Mesodermal cell (in vitro differentiated cells): ENCODE measurements at regions not wholly inside any gene's neighbourhood (a gene's known extent, or its start where the extent isn't known, plus 50 kb on each side); places are given as distances from the start of the nearest gene placed in this dataset.

Experiments
- H3K27ac ChIP-seq: 2 replicates; pipeline ENCODE4 v1.7.0; 2013; ENCODE audit warnings: mild to moderate bottlenecking, low read depth, low read length, moderate library complexity; ENCODE audit not compliant: severe bottlenecking
- H3K36me3 ChIP-seq: 2 replicates; pipeline ENCODE4 v1.7.1; 2013; ENCODE audit warnings: mild to moderate bottlenecking, low read length, moderate library complexity; ENCODE audit not compliant: control insufficient read depth, insufficient read depth
- H3K4me1 ChIP-seq: one replicate; pipeline ENCODE4 v1.7.1; 2013; ENCODE audit warnings: mild to moderate bottlenecking, low read length; ENCODE audit not compliant: insufficient read depth, control insufficient read depth, poor library complexity, severe bottlenecking
- H3K4me3 ChIP-seq: 2 replicates; pipeline ENCODE4 v1.7.0; 2013; ENCODE audit warnings: low read length, control low read depth, mild to moderate bottlenecking; ENCODE audit not compliant: insufficient read depth, poor library complexity, severe bottlenecking; ENCODE audit errors: extremely low read depth
- H3K9me3 ChIP-seq: 2 replicates; pipeline ENCODE4 v1.7.1; 2013; ENCODE audit warnings: mild to moderate bottlenecking, low read length, moderate library complexity; ENCODE audit not compliant: control insufficient read depth
- WGBS, 2 experiments: methylation state at CpG; one replicate each; pipeline ENCODE4 v1.1.5; 2013; ENCODE audit warnings: missing lambda C conversion rate in 2 of 2; ENCODE audit not compliant: insufficient coverage in 2 of 2; 5-methylcytosine and 5-hydroxymethylcytosine counted together

DNA sequence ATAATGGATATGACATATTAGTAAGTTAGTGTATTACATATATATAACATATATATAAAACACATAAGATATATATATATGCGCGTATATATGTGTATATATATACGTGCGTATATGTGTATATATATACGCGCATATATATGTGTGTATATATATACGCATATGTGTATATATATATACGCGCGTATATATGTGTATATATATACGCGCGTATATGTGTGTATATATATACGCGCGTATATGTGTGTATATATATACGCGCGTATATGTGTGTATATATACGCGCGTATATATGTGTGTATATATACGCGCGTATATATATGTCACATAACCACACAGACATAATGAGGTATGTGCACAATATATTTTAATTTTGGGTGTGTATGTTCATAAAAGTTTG, 327.8 kb downstream of the MEIS1 start:
- no peaks in the 10 kb centered on the region for H3K36me3 ChIP-seq
- H3K4me1 ChIP-seq: no peaks in the 10 kb centered on the region
- no peaks in the 10 kb centered on the region for H3K9me3 ChIP-seq
- H3K4me3 ChIP-seq: no peak overlapping the region
- WGBS, 2 experiments: 85 to 91% methylated on average over 13 to 17 of the region's 25 CpGs
- H3K27ac ChIP-seq: no peak overlapping the region

DNA sequence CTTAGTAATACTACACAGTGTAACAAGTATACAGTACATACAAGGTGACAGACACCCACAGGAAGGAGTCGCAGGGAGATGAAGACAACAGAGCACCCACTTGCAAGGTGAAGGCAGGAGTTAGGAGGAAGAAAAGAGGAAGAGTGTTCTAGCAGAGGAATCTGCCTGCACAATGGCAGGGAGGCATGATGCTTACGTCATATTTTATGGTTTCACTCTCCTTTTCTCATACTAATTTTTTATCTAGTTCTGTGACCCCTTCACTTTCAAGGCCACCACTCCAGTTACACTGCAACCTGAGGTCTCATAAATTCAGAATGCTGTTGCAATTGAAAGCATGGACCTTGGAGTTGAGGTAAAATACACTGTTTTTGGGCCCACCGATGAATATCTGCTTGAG, 331.7 kb downstream of the MEIS1 start:
- H3K36me3 ChIP-seq: no peaks in the 10 kb centered on the region
- no peak overlapping the region for H3K27ac ChIP-seq
- no peaks in the 10 kb centered on the region for H3K9me3 ChIP-seq
- no peaks in the 10 kb centered on the region for H3K4me1 ChIP-seq
- H3K4me3 ChIP-seq: no peak overlapping the region
- WGBS, 2 experiments: 96% methylated on average over 3 of the region's 3 CpGs; no CpG with 5 or more reads in 1 of the 2 experiments

DNA sequence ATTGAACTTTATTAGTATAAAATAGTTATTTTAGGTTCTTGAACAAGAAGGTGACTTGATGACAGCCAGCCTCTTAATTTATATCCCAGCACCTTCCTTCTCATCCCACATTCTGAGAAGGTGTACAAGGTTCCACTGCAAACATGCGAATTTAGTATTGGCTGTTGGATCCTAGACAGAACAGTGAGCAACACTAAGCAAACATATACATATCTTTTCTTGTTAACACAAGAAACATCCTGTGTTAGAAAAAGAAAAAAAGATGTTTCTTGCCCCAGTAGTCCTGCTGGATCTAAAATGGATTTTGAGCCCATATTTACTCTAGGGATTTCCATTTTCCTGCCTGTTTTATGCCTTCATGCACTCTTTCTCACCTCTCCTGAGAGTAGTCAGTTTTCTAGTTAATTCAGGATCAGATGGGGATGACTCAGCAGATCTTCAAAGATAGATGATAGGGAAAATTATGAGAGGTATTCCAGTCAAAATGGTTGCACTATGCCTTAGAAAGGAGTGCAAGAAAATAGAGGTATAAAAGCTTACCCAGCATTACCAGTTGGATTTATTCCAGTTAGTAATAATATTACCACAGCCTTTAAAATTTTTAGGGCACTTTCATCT, 336.5 kb downstream of the MEIS1 start:
- Histone ChIP-seq H3K9me3 (no peaks in the 10 kb centered on the region), H3K27ac (no peak overlapping the region), H3K4me1 (no peaks in the 10 kb centered on the region), H3K4me3 (no peak overlapping the region), H3K36me3 (no peaks in the 10 kb centered on the region)
- WGBS, 2 experiments: 100% methylated on average over 1 of the region's 1 CpG; no CpG with 5 or more reads in 1 of the 2 experiments

DNA sequence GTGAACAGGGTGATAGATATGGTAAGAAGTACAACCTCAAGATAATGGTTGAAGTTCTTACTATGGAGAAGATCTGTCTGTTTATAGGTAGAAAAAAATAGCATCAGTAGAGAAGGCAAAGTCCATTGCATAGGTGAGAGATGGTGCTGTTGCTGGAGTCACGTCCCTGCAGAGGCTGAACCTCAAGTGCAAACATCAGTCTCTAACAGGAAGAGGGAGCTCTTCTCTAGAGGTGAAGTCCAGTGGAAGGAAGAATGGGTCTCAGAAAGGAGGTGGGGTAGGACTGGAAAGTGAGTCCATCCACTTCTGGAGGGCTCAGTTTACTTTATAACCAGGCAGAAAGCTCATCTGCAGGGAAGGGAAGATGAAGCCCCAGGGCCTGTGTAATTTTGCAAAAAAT, 337.7 kb downstream of the MEIS1 start:
- Histone ChIP-seq H3K4me1 (no peaks in the 10 kb centered on the region), H3K4me3 (no peak overlapping the region), H3K9me3 (no peaks in the 10 kb centered on the region), H3K36me3 (no peaks in the 10 kb centered on the region), H3K27ac (no peak overlapping the region)
- WGBS, 2 experiments: 60 to 80% methylated on average over 1 of the region's 1 CpG

DNA sequence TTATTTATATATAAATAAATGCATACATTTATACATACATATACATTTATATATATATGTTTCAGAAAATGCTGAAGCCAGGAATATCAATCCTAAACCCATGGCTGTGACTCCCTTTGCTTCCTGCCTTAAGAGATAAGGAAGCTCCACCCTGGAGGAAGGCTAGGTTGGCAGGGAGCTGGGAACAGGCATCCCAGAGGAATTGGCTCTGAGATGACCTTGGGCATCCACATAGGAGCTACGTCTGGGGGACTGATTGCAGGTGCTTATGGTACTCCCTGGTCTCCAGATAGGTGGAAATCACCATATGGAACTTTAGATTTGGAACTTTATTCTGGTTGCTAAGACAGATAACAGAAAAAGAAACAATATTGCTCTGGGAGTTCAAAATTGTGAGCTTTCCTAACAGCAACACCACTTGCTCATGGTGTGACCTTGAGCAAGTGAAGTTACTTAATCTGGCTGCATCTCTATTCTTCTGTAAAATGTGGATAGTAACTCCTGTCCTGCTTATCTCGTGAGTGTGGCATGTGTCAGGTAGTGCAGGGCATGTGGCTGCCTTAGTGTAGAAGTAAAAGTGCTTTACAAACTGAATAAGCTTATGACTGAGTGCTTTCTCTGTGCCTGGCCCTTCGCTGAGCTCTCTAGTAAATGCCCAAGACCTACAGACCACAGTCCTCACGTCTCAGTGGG, 341.0 kb downstream of the MEIS1 start:
- Histone ChIP-seq H3K4me3 (no peak overlapping the region), H3K36me3 (no peaks in the 10 kb centered on the region)

DNA sequence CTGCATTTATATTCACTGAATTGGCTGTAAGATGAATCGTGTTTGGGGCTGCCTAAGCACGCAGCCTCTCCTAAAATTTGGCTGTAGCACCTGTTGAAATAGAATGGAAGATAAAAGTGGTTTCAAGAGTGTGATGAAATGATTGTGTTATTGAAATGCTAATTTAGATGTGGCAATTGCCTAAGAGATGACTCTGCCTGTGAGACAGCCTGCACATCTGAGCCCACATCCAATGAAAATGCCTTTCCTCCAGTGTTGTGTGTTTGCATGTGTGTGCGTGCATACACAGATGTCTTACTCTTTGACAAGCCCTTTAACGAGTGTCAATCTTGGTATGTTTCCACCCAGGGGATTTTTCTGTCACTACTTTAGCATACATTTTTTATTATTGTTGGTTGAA, 346.9 kb downstream of the MEIS1 start:
- Histone ChIP-seq H3K27ac (no peak overlapping the region), H3K9me3 (no peaks in the 10 kb centered on the region), H3K36me3 (no peaks in the 10 kb centered on the region), H3K4me3 (no peak overlapping the region), H3K4me1 (no peaks in the 10 kb centered on the region)
- 87 to 96% methylated on average over 2 to 3 of the region's 4 CpGs for WGBS, 2 experiments

More for the DNA sequence above, 341.0 kb downstream of the MEIS1 start:
- H3K4me1 ChIP-seq: no peaks in the 10 kb centered on the region
- H3K27ac ChIP-seq: no peak overlapping the region
- 71 to 83% methylated on average over 2 to 3 of the region's 4 CpGs for WGBS, 2 experiments
- H3K9me3 ChIP-seq: no peaks in the 10 kb centered on the region

DNA sequence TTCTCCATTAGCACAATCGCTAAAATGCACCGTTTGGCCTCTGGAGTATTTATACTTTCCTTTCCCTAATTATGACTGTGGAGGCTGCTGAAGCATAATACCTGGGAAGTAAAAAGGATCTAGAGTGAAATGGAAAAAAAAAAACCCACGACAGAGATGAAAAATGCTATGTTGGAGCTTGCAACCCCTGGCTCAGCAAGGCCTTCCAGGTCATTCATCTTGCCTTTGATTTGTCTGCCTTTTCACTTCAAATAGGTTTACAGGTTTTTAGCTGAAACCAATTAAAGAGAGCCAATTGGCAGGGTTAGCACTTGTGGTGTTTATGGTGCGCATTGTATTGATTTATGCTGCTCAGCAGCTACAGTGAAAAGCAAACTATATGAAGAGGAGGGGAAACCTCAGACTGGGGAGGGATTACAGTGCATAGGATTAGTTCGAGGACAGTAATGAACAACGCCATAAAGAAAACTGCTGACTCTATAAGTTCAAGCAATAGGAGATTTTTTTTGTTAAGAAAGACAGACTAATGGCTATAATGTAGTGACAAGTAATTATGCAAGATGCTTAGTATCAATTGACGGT, 347.9 kb downstream of the MEIS1 start:
- Histone ChIP-seq H3K36me3 (no peaks in the 10 kb centered on the region), H3K4me3 (no peak overlapping the region), H3K27ac (no peak overlapping the region), H3K9me3 (no peaks in the 10 kb centered on the region), H3K4me1 (no peaks in the 10 kb centered on the region)
- 83 to 88% methylated on average over 5 to 7 of the region's 7 CpGs for WGBS, 2 experiments

DNA sequence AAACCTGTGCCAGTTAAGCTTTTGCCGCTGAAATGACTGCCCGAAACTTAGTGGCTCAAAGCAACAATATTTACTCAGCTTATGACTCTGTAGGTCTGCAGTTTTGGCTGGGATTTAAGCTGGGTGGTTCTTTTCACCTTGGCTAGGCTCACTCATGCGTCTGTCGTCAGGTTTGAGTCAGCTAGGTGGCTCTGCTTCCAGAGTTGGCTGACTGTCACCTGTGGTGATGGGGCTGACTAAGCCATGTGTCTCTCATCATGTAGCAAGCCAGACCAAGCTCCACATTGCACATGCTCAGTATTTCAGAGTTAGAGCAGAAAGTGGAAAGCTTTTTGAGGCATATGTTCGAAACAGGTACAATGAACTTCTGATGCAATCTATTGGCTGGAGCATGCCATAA, 354.8 kb downstream of the MEIS1 start:
- no peaks in the 10 kb centered on the region for H3K4me1 ChIP-seq
- H3K4me3 ChIP-seq: no peak overlapping the region
- 86 to 100% methylated on average over 3 to 4 of the region's 5 CpGs for WGBS, 2 experiments
- H3K27ac ChIP-seq: no peak overlapping the region
- H3K36me3 ChIP-seq: no peaks in the 10 kb centered on the region
- no peaks in the 10 kb centered on the region for H3K9me3 ChIP-seq

DNA sequence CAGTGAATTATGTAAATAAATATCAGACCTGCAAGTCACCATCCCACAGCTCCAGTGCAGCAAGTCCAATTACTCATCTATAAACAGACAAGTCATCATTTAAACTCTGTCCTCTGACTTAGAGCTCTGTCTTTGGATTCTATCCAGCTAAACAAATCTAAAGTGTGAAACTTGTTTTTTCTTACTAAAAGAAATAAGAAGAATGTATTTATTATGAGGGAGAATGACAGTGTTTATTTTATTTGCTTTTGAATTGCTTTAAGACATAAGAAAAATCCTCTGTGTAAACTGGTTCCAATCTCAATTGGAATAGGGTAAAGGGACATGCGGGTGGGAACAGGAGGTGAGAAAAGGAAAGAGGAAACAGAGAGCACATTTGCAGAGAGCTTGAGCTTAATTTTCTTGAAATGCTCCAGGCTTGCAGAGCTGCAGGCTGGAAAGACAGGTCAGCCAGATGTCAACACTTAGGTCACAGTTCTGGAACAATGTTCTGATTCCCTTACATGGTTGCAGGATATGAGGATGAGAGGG, 355.8 kb downstream of the MEIS1 start:
- WGBS, 2 experiments: 88 to 94% methylated on average over 1 of the region's 1 CpG
- Histone ChIP-seq H3K4me3 (no peak overlapping the region), H3K27ac (no peak overlapping the region), H3K4me1 (no peaks in the 10 kb centered on the region), H3K9me3 (no peaks in the 10 kb centered on the region), H3K36me3 (no peaks in the 10 kb centered on the region)

DNA sequence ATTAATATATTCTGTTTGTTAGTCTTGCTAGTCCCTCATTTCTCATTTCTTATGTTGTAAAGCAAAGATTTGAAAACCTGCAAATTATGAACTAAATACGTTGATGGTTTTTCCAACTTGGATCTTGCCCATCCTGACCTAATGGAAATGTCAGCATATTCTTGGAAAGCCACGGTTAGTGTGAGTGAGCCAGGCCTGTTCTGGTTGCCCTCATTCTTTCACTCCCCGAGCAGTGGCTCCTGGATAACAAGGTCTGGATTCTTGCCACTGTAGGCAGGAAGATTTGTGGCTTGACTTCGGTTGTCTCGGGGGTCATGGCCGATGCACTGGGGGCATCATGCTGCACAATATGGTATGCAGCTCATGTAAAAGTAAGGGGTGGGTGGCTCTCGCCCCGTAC, 359.1 kb downstream of the MEIS1 start:
- H3K4me3 ChIP-seq: no peak overlapping the region
- WGBS, 2 experiments: 87 to 93% methylated on average over 6 of the region's 8 CpGs
- no peak overlapping the region for H3K27ac ChIP-seq
- no peaks in the 10 kb centered on the region for H3K9me3 ChIP-seq
- H3K4me1 ChIP-seq: no peaks in the 10 kb centered on the region
- no peaks in the 10 kb centered on the region for H3K36me3 ChIP-seq

DNA sequence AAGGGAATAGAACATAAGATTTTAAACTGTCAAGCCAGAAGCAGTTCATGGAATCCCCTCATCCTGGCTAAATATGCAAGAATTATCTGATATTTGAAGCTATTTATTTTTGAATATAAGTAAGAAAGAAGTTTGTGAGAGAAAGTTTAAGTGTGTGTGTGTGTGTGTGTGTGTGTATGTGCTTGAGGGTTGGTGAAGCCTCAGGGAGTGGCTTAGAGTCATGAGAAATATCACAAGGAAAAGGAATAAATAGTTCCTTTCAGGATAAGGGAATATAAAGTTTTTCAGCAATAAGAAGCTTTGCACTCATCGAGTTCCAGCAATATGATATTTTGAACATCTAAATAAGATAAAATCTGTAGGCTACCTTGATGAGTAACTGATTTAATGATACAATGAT, 359.6 kb downstream of the MEIS1 start:
- no CpG with 5 or more reads among the region's 1 CpG for WGBS, 2 experiments
- H3K36me3 ChIP-seq: no peaks in the 10 kb centered on the region

More for the DNA sequence above, 359.6 kb downstream of the MEIS1 start:
- no peaks in the 10 kb centered on the region for H3K4me1 ChIP-seq
- no peak overlapping the region for H3K4me3 ChIP-seq
- H3K9me3 ChIP-seq: no peaks in the 10 kb centered on the region
- no peak overlapping the region for H3K27ac ChIP-seq
